ENCODE measurements at regions not wholly inside any gene's neighbourhood (a gene's known extent, or its start where the extent isn't known, plus 50 kb on each side); places are given as distances from the start of the nearest gene placed in this dataset.

DNA sequence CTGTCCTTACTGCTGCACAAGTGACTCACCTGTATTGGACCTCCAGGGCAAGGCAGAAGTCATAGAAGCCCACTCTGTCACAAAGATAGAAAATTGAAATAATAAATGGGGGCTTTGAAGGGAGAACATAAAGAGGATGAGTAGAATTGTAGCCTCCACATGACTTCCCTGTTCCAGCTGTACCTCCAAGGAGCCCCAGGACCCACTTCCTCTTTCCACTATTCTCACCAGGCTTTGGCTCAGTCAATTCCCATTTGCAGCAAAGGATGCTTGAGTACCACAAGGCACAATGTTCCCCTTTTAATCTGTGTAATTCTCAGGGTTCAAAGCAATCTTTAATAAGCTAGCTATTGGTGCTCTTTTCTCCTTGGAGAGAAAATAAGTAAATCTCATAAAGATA lies 512.1 kb downstream of the TOX3 start:
- intact Hi-C loops (cut with micrococcal nuclease; ENCODE audit: unreplicated experiment), result no loop called here
- Histone ChIP-seq H3K27ac (ENCODE audit: low read depth, low read length, poor library complexity, severe bottlenecking) (no peak overlapping the region), H3K9me3 (ENCODE audit: low read length) (no peaks in the 10 kb centered on the region), H3K9me2 (ENCODE audit: insufficient read depth, low read length) (no peaks in the 10 kb centered on the region), H3K4me3 (ENCODE audit: low read depth, low read length, poor library complexity, severe bottlenecking) (no peak overlapping the region), H4K20me1 (ENCODE audit: insufficient read depth, low read length) (no peaks in the 10 kb centered on the region), H3K4me1 (ENCODE audit: insufficient read depth, low read length, poor library complexity, severe bottlenecking) (no peaks in the 10 kb centered on the region), H3K4me2 (ENCODE audit: low read length) (no peak overlapping the region), H3K79me2 (ENCODE audit: insufficient read depth, low read depth, low read length) (no peaks in the 10 kb centered on the region), H2AFZ (ENCODE audit: low read length) (no peak overlapping the region), H3K36me3 (ENCODE audit: insufficient read depth, low read length) (no peaks in the 10 kb centered on the region)
- no peak for TF ChIP-seq EZH2phosphoT487 (IDR thresholded peaks at IDR 0.05; ENCODE audit: borderline replicate concordance, low read depth, low read length)
- TF ChIP-seq, protein P1, sequence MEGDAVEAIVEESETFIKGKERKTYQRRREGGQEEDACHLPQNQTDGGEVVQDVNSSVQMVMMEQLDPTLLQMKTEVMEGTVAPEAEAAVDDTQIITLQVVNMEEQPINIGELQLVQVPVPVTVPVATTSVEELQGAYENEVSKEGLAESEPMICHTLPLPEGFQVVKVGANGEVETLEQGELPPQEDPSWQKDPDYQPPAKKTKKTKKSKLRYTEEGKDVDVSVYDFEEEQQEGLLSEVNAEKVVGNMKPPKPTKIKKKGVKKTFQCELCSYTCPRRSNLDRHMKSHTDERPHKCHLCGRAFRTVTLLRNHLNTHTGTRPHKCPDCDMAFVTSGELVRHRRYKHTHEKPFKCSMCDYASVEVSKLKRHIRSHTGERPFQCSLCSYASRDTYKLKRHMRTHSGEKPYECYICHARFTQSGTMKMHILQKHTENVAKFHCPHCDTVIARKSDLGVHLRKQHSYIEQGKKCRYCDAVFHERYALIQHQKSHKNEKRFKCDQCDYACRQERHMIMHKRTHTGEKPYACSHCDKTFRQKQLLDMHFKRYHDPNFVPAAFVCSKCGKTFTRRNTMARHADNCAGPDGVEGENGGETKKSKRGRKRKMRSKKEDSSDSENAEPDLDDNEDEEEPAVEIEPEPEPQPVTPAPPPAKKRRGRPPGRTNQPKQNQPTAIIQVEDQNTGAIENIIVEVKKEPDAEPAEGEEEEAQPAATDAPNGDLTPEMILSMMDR (conservative IDR thresholded peaks at IDR 0.05; ENCODE audit: low read length), result no peak
- ChIA-PET POLR2A (no interaction called here), CTCF (ENCODE audit: unreplicated experiment) (no interaction called here)
- no peak for DNase-seq (ENCODE audit: low spot score)
- BruUV-seq (replicated peaks), result no TSS peak

DNA sequence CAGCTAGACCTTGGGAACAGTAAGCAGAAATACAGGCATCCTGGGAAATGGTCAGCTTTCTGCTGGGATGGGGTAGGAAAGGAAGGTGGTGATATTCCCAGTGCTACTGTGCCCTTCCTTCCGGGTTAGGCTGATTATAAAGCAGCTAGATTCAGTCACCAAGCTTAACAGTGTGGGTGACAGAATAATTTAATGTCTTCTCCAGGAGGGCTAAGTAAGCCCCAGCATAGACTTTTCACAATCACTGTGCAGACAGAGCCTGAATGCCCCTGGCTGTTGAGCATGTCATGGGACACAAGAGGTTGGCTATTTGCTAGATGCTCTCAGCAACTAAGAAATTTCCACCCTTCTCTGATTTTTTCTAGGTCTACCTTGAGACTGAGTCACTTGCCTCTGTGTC lies 513.0 kb downstream of the TOX3 start:
- TF ChIP-seq, protein P1 (conservative IDR thresholded peaks at IDR 0.05; ENCODE audit: low read length), result no peak
- Histone ChIP-seq H4K20me1 (ENCODE audit: insufficient read depth, low read length) (no peaks in the 10 kb centered on the region), H3K4me2 (ENCODE audit: low read length) (no peak overlapping the region), H3K36me3 (ENCODE audit: insufficient read depth, low read length) (no peaks in the 10 kb centered on the region), H3K27ac (ENCODE audit: low read depth, low read length, poor library complexity, severe bottlenecking) (no peak overlapping the region), H3K9me3 (ENCODE audit: low read length) (no peaks in the 10 kb centered on the region), H3K4me3 (ENCODE audit: low read depth, low read length, poor library complexity, severe bottlenecking) (no peak overlapping the region), H3K79me2 (ENCODE audit: insufficient read depth, low read depth, low read length) (no peaks in the 10 kb centered on the region), H3K4me1 (ENCODE audit: insufficient read depth, low read length, poor library complexity, severe bottlenecking) (no peaks in the 10 kb centered on the region), H2AFZ (ENCODE audit: low read length) (no peak overlapping the region), H3K9me2 (ENCODE audit: insufficient read depth, low read length) (no peaks in the 10 kb centered on the region)
- intact Hi-C loops (cut with micrococcal nuclease; ENCODE audit: unreplicated experiment), result no loop called here
- ChIA-PET POLR2A (no interaction called here), CTCF (ENCODE audit: unreplicated experiment) (no interaction called here)
- BruUV-seq (replicated peaks), result no TSS peak
- no peak for DNase-seq (ENCODE audit: low spot score)

DNA sequence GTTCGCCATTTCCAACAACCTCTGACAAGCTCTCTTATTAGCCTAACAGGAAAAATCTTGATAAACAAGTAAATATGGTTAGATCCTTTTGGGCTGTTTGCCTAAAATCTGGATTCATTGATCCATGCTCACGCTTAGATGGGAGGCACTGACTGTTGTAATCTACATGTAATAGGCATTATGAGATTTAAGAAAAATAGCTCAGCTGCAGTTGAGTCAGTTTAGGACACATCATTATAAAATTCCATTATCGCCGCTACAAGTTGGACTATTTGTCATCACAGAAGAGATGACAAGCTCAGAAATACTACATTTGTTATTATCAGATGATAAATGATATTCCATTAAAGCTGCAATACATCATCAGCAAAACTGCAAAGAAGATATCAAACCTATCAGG lies 524.0 kb downstream of the TOX3 start:
- TF ChIP-seq, protein P1 (conservative IDR thresholded peaks at IDR 0.05; ENCODE audit: low read length), result no peak
- TF ChIP-seq EZH2phosphoT487 (IDR thresholded peaks at IDR 0.05; ENCODE audit: borderline replicate concordance, low read depth, low read length), result no peak
- H3K4me3 ChIP-seq (ENCODE audit: low read depth, low read length, poor library complexity, severe bottlenecking), result no peak overlapping the region
- no peak overlapping the region for H3K4me2 ChIP-seq (ENCODE audit: low read length)
- H3K27ac ChIP-seq (ENCODE audit: low read depth, low read length, poor library complexity, severe bottlenecking), result no peak overlapping the region
- no peak for DNase-seq (ENCODE audit: low spot score)
- ChIA-PET CTCF (ENCODE audit: unreplicated experiment) (no interaction called here), POLR2A (no interaction called here)
- BruUV-seq (replicated peaks), result no TSS peak
- H3K4me1 ChIP-seq (ENCODE audit: insufficient read depth, low read length, poor library complexity, severe bottlenecking), result no peaks in the 10 kb centered on the region
- H2AFZ ChIP-seq (ENCODE audit: low read length), result no peak overlapping the region
- intact Hi-C loops (cut with micrococcal nuclease; ENCODE audit: unreplicated experiment), result no loop called here
- no peaks in the 10 kb centered on the region for H4K20me1 ChIP-seq (ENCODE audit: insufficient read depth, low read length)
- no peaks in the 10 kb centered on the region for H3K79me2 ChIP-seq (ENCODE audit: insufficient read depth, low read depth, low read length)
- no peaks in the 10 kb centered on the region for H3K9me3 ChIP-seq (ENCODE audit: low read length)
- no peaks in the 10 kb centered on the region for H3K9me2 ChIP-seq (ENCODE audit: insufficient read depth, low read length)
- no peaks in the 10 kb centered on the region for H3K36me3 ChIP-seq (ENCODE audit: insufficient read depth, low read length)

Data from OCI-LY7 (cell line).